H1 (cell line): ENCODE measurements at regions not wholly inside any gene's neighbourhood (a gene's known extent, or its start where the extent isn't known, plus 50 kb on each side); places are given as distances from the start of the nearest gene placed in this dataset.

Source experiments
- ASH2L ChIP-seq: fragments of 200-600, 300-600 bp; sonication (generic); IDR thresholded peaks from one replicate; pipeline ENCODE4 v1.7.1; 2017; ENCODE audit warnings: low read length
- NRF1 ChIP-seq: IDR thresholded peaks from 2 replicates; pipeline ENCODE4 v1.6.1; 2011; ENCODE audit warnings: mild to moderate bottlenecking, low read depth, low read length, improper control_type of control experiment
- RBBP5 ChIP-seq: IDR thresholded peaks from 2 replicates; pipeline ENCODE4 v1.7.1; 2012; ENCODE audit warnings: low read depth, mild to moderate bottlenecking, inconsistent platforms, low read length, moderate library complexity, borderline replicate concordance
- RFX5 ChIP-seq: IDR thresholded peaks from 2 replicates; pipeline ENCODE4 v1.6.1; 2011; ENCODE audit warnings: low read depth, low read length, improper control_type of control experiment, borderline replicate concordance
- RXRA ChIP-seq: IDR thresholded peaks from 2 replicates; pipeline ENCODE4 v1.6.1; 2011; ENCODE audit warnings: low read depth, mild to moderate bottlenecking, low read length, moderate library complexity; ENCODE audit not compliant: insufficient read depth
- SIN3A ChIP-seq, 2 experiments: IDR thresholded peaks in 1 of 2; conservative IDR thresholded peaks in 1 of 2; 2 replicates each; pipeline ENCODE4 v1.6.1; 2011 to 2012; ENCODE audit warnings: low read length in 2 of 2, improper control_type of control experiment in 1 of 2, low read depth in 1 of 2, mild to moderate bottlenecking in 1 of 2
- TBP ChIP-seq: IDR thresholded peaks from 2 replicates; pipeline ENCODE4 v1.6.1; 2011; ENCODE audit warnings: low read depth, low read length, improper control_type of control experiment
- TEAD4 ChIP-seq: IDR thresholded peaks from 2 replicates; pipeline ENCODE4 v1.6.1; 2012; ENCODE audit warnings: low read depth, low read length, inconsistent platforms, mixed read lengths
- TF ChIP-seq, protein P1 (sequence below): fragments of 300-600 bp; sonication (generic); IDR thresholded peaks from 2 replicates; pipeline ENCODE4 v1.7.1; 2012; ENCODE audit warnings: low read length, moderate library complexity, mild to moderate bottlenecking, inconsistent platforms; ENCODE audit not compliant: insufficient replicate concordance
- TF ChIP-seq, protein P2 (sequence below): IDR thresholded peaks from 2 replicates; pipeline ENCODE4 v1.6.1; 2012; ENCODE audit warnings: low read length, inconsistent platforms

GRCh38 chr9:78130004-78130403 lies 98.4 kb upstream of the GNAQ start (continued):
- TF ChIP-seq, protein P1, sequence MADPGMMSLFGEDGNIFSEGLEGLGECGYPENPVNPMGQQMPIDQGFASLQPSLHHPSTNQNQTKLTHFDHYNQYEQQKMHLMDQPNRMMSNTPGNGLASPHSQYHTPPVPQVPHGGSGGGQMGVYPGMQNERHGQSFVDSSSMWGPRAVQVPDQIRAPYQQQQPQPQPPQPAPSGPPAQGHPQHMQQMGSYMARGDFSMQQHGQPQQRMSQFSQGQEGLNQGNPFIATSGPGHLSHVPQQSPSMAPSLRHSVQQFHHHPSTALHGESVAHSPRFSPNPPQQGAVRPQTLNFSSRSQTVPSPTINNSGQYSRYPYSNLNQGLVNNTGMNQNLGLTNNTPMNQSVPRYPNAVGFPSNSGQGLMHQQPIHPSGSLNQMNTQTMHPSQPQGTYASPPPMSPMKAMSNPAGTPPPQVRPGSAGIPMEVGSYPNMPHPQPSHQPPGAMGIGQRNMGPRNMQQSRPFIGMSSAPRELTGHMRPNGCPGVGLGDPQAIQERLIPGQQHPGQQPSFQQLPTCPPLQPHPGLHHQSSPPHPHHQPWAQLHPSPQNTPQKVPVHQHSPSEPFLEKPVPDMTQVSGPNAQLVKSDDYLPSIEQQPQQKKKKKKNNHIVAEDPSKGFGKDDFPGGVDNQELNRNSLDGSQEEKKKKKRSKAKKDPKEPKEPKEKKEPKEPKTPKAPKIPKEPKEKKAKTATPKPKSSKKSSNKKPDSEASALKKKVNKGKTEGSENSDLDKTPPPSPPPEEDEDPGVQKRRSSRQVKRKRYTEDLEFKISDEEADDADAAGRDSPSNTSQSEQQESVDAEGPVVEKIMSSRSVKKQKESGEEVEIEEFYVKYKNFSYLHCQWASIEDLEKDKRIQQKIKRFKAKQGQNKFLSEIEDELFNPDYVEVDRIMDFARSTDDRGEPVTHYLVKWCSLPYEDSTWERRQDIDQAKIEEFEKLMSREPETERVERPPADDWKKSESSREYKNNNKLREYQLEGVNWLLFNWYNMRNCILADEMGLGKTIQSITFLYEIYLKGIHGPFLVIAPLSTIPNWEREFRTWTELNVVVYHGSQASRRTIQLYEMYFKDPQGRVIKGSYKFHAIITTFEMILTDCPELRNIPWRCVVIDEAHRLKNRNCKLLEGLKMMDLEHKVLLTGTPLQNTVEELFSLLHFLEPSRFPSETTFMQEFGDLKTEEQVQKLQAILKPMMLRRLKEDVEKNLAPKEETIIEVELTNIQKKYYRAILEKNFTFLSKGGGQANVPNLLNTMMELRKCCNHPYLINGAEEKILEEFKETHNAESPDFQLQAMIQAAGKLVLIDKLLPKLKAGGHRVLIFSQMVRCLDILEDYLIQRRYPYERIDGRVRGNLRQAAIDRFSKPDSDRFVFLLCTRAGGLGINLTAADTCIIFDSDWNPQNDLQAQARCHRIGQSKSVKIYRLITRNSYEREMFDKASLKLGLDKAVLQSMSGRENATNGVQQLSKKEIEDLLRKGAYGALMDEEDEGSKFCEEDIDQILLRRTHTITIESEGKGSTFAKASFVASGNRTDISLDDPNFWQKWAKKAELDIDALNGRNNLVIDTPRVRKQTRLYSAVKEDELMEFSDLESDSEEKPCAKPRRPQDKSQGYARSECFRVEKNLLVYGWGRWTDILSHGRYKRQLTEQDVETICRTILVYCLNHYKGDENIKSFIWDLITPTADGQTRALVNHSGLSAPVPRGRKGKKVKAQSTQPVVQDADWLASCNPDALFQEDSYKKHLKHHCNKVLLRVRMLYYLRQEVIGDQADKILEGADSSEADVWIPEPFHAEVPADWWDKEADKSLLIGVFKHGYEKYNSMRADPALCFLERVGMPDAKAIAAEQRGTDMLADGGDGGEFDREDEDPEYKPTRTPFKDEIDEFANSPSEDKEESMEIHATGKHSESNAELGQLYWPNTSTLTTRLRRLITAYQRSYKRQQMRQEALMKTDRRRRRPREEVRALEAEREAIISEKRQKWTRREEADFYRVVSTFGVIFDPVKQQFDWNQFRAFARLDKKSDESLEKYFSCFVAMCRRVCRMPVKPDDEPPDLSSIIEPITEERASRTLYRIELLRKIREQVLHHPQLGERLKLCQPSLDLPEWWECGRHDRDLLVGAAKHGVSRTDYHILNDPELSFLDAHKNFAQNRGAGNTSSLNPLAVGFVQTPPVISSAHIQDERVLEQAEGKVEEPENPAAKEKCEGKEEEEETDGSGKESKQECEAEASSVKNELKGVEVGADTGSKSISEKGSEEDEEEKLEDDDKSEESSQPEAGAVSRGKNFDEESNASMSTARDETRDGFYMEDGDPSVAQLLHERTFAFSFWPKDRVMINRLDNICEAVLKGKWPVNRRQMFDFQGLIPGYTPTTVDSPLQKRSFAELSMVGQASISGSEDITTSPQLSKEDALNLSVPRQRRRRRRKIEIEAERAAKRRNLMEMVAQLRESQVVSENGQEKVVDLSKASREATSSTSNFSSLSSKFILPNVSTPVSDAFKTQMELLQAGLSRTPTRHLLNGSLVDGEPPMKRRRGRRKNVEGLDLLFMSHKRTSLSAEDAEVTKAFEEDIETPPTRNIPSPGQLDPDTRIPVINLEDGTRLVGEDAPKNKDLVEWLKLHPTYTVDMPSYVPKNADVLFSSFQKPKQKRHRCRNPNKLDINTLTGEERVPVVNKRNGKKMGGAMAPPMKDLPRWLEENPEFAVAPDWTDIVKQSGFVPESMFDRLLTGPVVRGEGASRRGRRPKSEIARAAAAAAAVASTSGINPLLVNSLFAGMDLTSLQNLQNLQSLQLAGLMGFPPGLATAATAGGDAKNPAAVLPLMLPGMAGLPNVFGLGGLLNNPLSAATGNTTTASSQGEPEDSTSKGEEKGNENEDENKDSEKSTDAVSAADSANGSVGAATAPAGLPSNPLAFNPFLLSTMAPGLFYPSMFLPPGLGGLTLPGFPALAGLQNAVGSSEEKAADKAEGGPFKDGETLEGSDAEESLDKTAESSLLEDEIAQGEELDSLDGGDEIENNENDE = no peak
- TF ChIP-seq RBBP5 (no peak), SIN3A (conservative IDR thresholded peaks at IDR 0.05 in 1 of 2, IDR thresholded peaks at IDR 0.05 in 1 of 2; ENCODE audit: low read depth in 1 of 2, low read length in 2 of 2) (no peak; a peak in 1 of 4 replicates), RXRA (no peak), ASH2L (no peak), RFX5 (no peak), TBP (no peak), NRF1 (no peak), TEAD4 (no peak)
- TF ChIP-seq, protein P2, sequence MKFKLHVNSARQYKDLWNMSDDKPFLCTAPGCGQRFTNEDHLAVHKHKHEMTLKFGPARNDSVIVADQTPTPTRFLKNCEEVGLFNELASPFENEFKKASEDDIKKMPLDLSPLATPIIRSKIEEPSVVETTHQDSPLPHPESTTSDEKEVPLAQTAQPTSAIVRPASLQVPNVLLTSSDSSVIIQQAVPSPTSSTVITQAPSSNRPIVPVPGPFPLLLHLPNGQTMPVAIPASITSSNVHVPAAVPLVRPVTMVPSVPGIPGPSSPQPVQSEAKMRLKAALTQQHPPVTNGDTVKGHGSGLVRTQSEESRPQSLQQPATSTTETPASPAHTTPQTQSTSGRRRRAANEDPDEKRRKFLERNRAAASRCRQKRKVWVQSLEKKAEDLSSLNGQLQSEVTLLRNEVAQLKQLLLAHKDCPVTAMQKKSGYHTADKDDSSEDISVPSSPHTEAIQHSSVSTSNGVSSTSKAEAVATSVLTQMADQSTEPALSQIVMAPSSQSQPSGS = 0 out of 2 replicates have a peak, but pooled peaks have one; percentile 38
